ENCODE measurements at regions not wholly inside any gene's neighbourhood (a gene's known extent, or its start where the extent isn't known, plus 50 kb on each side); places are given as distances from the start of the nearest gene placed in this dataset.

GRCh38 chr9:31837211-31837610 is 547.2 kb upstream of the ACO1 start:
- no peak for DNase-seq (ENCODE audit: low read depth, low spot score)
- no peak overlapping the region for H2AFZ ChIP-seq (ENCODE audit: control insufficient read depth, low read length)
- no peak overlapping the region for H3K4me2 ChIP-seq (ENCODE audit: control insufficient read depth, extremely low read depth, insufficient read depth, low read depth, low read length)
- dilution Hi-C loops (cut with MboI; ENCODE audit: extremely low pct_ligation_motif_present, low sequenced_read_pairs): no loop called here
- no peaks in the 10 kb centered on the region for H3K9me1 ChIP-seq (ENCODE audit: control insufficient read depth, extremely low read depth, insufficient read depth, low read length)
- FAIRE-seq: no peak
- H3K27ac ChIP-seq (ENCODE audit: control insufficient read depth, insufficient read depth, low read length): no peak overlapping the region
- no peak overlapping the region for H3K4me3 ChIP-seq (ENCODE audit: control insufficient read depth in 2 of 3, extremely low read depth in 1 of 3, insufficient read depth in 2 of 3, low read depth in 1 of 3, low read length in 3 of 3)
- no peaks in the 10 kb centered on the region for H3K4me1 ChIP-seq (ENCODE audit: control insufficient read depth, extremely low read depth, insufficient read depth, low read length)
- no peaks in the 10 kb centered on the region for H3K79me2 ChIP-seq (ENCODE audit: control insufficient read depth, insufficient read depth, low read length)
- no peaks in the 10 kb centered on the region for H4K20me1 ChIP-seq (ENCODE audit: control insufficient read depth, extremely low read depth, insufficient read depth, low read length)
- no peaks in the 10 kb centered on the region for H3K27me3 ChIP-seq (ENCODE audit: control insufficient read depth, extremely low read depth, insufficient read depth, low read length)
- no peak overlapping the region for H3K9ac ChIP-seq (ENCODE audit: control insufficient read depth, extremely low read depth, insufficient read depth, low read length)
- no peaks in the 10 kb centered on the region for H3K36me3 ChIP-seq (ENCODE audit: control insufficient read depth in 2 of 2, extremely low read depth in 1 of 2, insufficient read depth in 2 of 2, low read length in 2 of 2)
- no peak for TF ChIP-seq EZH2 (IDR thresholded peaks at IDR 0.05; ENCODE audit: low read length)
- TF ChIP-seq, protein P1, sequence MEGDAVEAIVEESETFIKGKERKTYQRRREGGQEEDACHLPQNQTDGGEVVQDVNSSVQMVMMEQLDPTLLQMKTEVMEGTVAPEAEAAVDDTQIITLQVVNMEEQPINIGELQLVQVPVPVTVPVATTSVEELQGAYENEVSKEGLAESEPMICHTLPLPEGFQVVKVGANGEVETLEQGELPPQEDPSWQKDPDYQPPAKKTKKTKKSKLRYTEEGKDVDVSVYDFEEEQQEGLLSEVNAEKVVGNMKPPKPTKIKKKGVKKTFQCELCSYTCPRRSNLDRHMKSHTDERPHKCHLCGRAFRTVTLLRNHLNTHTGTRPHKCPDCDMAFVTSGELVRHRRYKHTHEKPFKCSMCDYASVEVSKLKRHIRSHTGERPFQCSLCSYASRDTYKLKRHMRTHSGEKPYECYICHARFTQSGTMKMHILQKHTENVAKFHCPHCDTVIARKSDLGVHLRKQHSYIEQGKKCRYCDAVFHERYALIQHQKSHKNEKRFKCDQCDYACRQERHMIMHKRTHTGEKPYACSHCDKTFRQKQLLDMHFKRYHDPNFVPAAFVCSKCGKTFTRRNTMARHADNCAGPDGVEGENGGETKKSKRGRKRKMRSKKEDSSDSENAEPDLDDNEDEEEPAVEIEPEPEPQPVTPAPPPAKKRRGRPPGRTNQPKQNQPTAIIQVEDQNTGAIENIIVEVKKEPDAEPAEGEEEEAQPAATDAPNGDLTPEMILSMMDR (optimal IDR thresholded peaks at IDR 0.05 in 1 of 3, IDR thresholded peaks at IDR 0.05 in 1 of 3, conservative IDR thresholded peaks at IDR 0.05 in 1 of 3; ENCODE audit: extremely low read depth in 1 of 3, insufficient read depth in 2 of 3, low read length in 3 of 3): no peak
- no peaks in the 10 kb centered on the region for H3K9me3 ChIP-seq (ENCODE audit: control insufficient read depth, low read depth, low read length)

GRCh38 chr9:31839273-31839672 is 545.2 kb upstream of the ACO1 start:
- Histone ChIP-seq H3K4me3 (ENCODE audit: control insufficient read depth in 2 of 3, extremely low read depth in 1 of 3, insufficient read depth in 2 of 3, low read depth in 1 of 3, low read length in 3 of 3) (no peak overlapping the region), H3K4me2 (ENCODE audit: control insufficient read depth, extremely low read depth, insufficient read depth, low read depth, low read length) (no peak overlapping the region), H3K79me2 (ENCODE audit: control insufficient read depth, insufficient read depth, low read length) (no peaks in the 10 kb centered on the region), H3K9ac (ENCODE audit: control insufficient read depth, extremely low read depth, insufficient read depth, low read length) (no peak overlapping the region), H3K9me3 (ENCODE audit: control insufficient read depth, low read depth, low read length) (no peaks in the 10 kb centered on the region), H2AFZ (ENCODE audit: control insufficient read depth, low read length) (no peak overlapping the region), H3K36me3 (ENCODE audit: control insufficient read depth in 2 of 2, extremely low read depth in 1 of 2, insufficient read depth in 2 of 2, low read length in 2 of 2) (no peaks in the 10 kb centered on the region), H3K27ac (ENCODE audit: control insufficient read depth, insufficient read depth, low read length) (no peak overlapping the region), H3K27me3 (ENCODE audit: control insufficient read depth, extremely low read depth, insufficient read depth, low read length) (no peaks in the 10 kb centered on the region), H3K9me1 (ENCODE audit: control insufficient read depth, extremely low read depth, insufficient read depth, low read length) (no peaks in the 10 kb centered on the region), H4K20me1 (ENCODE audit: control insufficient read depth, extremely low read depth, insufficient read depth, low read length) (no peaks in the 10 kb centered on the region), H3K4me1 (ENCODE audit: control insufficient read depth, extremely low read depth, insufficient read depth, low read length) (no peaks in the 10 kb centered on the region)
- DNase-seq (ENCODE audit: low read depth, low spot score): no peak
- dilution Hi-C loops (cut with MboI; ENCODE audit: extremely low pct_ligation_motif_present, low sequenced_read_pairs): no loop called here
- TF ChIP-seq EZH2 (IDR thresholded peaks at IDR 0.05; ENCODE audit: low read length): no peak
- TF ChIP-seq, protein P1 (optimal IDR thresholded peaks at IDR 0.05 in 1 of 3, IDR thresholded peaks at IDR 0.05 in 1 of 3, conservative IDR thresholded peaks at IDR 0.05 in 1 of 3; ENCODE audit: extremely low read depth in 1 of 3, insufficient read depth in 2 of 3, low read length in 3 of 3): peak in 1 of 3 experiments; percentile 7
- FAIRE-seq: no peak

All from keratinocyte (primary cell).